ENCODE measurements at regions not wholly inside any gene's neighbourhood (a gene's known extent, or its start where the extent isn't known, plus 50 kb on each side); places are given as distances from the start of the nearest gene placed in this dataset.

GRCh38 chr7:115136796-115137443 is 215.0 kb downstream of the MDFIC start:
- no peak overlapping the region for H3K4me2 ChIP-seq (ENCODE audit: low read length)
- no peaks in the 10 kb centered on the region for H4K20me1 ChIP-seq (ENCODE audit: control insufficient read depth, insufficient read depth, low read depth, low read length)
- no peak overlapping the region for H3K27ac ChIP-seq (ENCODE audit: low read depth, low read length)
- H3K4me3 ChIP-seq (ENCODE audit: low read length): no peak overlapping the region
- TF ChIP-seq CTCF (IDR thresholded peaks at IDR 0.05; ENCODE audit: low read depth, low read length, poor library complexity, severe bottlenecking) (no peak), EZH2phosphoT487 (IDR thresholded peaks at IDR 0.05; ENCODE audit: borderline replicate concordance, low read length) (no peak)
- H3K27me3 ChIP-seq (ENCODE audit: control insufficient read depth, low read length): no peaks in the 10 kb centered on the region
- H3K79me2 ChIP-seq (ENCODE audit: control insufficient read depth, low read length): no peaks in the 10 kb centered on the region
- H3K9me3 ChIP-seq (ENCODE audit: control insufficient read depth, insufficient read depth, low read length): no peaks in the 10 kb centered on the region
- no peaks in the 10 kb centered on the region for H3K36me3 ChIP-seq (ENCODE audit: control insufficient read depth, low read length)
- no peaks in the 10 kb centered on the region for H3K9me2 ChIP-seq (replicated peaks; ENCODE audit: control insufficient read depth, low read length)
- H3K4me1 ChIP-seq (ENCODE audit: control insufficient read depth, low read length): no peaks in the 10 kb centered on the region
- no peaks in the 10 kb centered on the region for H3F3A ChIP-seq (ENCODE audit: control insufficient read depth, insufficient read depth)

- TF ChIP-seq CTCF (IDR thresholded peaks at IDR 0.05; ENCODE audit: low read depth, low read length, poor library complexity, severe bottlenecking) (no peak), EZH2phosphoT487 (IDR thresholded peaks at IDR 0.05; ENCODE audit: borderline replicate concordance, low read length) (no peak)
- Histone ChIP-seq H3K4me1 (ENCODE audit: control insufficient read depth, low read length) (no peaks in the 10 kb centered on the region), H3K36me3 (ENCODE audit: control insufficient read depth, low read length) (no peaks in the 10 kb centered on the region), H3K27me3 (ENCODE audit: control insufficient read depth, low read length) (no peaks in the 10 kb centered on the region), H3K4me2 (ENCODE audit: low read length) (no peak overlapping the region), H3K9me2 (replicated peaks; ENCODE audit: control insufficient read depth, low read length) (no peaks in the 10 kb centered on the region), H3K27ac (ENCODE audit: low read depth, low read length) (no peak overlapping the region), H3K9me3 (ENCODE audit: control insufficient read depth, insufficient read depth, low read length) (no peaks in the 10 kb centered on the region), H3K4me3 (ENCODE audit: low read length) (no peak overlapping the region), H3F3A (ENCODE audit: control insufficient read depth, insufficient read depth) (no peaks in the 10 kb centered on the region), H4K20me1 (ENCODE audit: control insufficient read depth, insufficient read depth, low read depth, low read length) (no peaks in the 10 kb centered on the region), H3K79me2 (ENCODE audit: control insufficient read depth, low read length) (no peaks in the 10 kb centered on the region)
Observed at GRCh38 chr7:115135769-115136410, 214.0 kb downstream of the MDFIC start.

- Histone ChIP-seq H3K36me3 (ENCODE audit: control insufficient read depth, low read length) (no peaks in the 10 kb centered on the region), H3K9me2 (replicated peaks; ENCODE audit: control insufficient read depth, low read length) (no peaks in the 10 kb centered on the region), H3K27ac (ENCODE audit: low read depth, low read length) (no peak overlapping the region), H3K4me3 (ENCODE audit: low read length) (no peak overlapping the region), H3K79me2 (ENCODE audit: control insufficient read depth, low read length) (no peaks in the 10 kb centered on the region), H3K9me3 (ENCODE audit: control insufficient read depth, insufficient read depth, low read length) (no peaks in the 10 kb centered on the region), H4K20me1 (ENCODE audit: control insufficient read depth, insufficient read depth, low read depth, low read length) (no peaks in the 10 kb centered on the region), H3K4me2 (ENCODE audit: low read length) (no peak overlapping the region), H3F3A (ENCODE audit: control insufficient read depth, insufficient read depth) (no peaks in the 10 kb centered on the region), H3K4me1 (ENCODE audit: control insufficient read depth, low read length) (no peaks in the 10 kb centered on the region), H3K27me3 (ENCODE audit: control insufficient read depth, low read length) (no peaks in the 10 kb centered on the region)
- no peak for TF ChIP-seq CTCF (IDR thresholded peaks at IDR 0.05; ENCODE audit: low read depth, low read length, poor library complexity, severe bottlenecking)
- TF ChIP-seq EZH2phosphoT487 (IDR thresholded peaks at IDR 0.05; ENCODE audit: borderline replicate concordance, low read length): no peak
Observed at GRCh38 chr7:115135146-115135545, 213.3 kb downstream of the MDFIC start.
